ENCODE measurements at regions not wholly inside any gene's neighbourhood (a gene's known extent, or its start where the extent isn't known, plus 50 kb on each side); places are given as distances from the start of the nearest gene placed in this dataset.

GRCh38 chr2:209062210-209062609 lies 361.6 kb upstream of the MAP2 start:
- TF ChIP-seq, protein P1, sequence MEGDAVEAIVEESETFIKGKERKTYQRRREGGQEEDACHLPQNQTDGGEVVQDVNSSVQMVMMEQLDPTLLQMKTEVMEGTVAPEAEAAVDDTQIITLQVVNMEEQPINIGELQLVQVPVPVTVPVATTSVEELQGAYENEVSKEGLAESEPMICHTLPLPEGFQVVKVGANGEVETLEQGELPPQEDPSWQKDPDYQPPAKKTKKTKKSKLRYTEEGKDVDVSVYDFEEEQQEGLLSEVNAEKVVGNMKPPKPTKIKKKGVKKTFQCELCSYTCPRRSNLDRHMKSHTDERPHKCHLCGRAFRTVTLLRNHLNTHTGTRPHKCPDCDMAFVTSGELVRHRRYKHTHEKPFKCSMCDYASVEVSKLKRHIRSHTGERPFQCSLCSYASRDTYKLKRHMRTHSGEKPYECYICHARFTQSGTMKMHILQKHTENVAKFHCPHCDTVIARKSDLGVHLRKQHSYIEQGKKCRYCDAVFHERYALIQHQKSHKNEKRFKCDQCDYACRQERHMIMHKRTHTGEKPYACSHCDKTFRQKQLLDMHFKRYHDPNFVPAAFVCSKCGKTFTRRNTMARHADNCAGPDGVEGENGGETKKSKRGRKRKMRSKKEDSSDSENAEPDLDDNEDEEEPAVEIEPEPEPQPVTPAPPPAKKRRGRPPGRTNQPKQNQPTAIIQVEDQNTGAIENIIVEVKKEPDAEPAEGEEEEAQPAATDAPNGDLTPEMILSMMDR (conservative IDR thresholded peaks at IDR 0.05; ENCODE audit: low read depth, low read length) = no peak
- no peak for TF ChIP-seq EZH2 (IDR thresholded peaks at IDR 0.05; ENCODE audit: borderline replicate concordance, low read depth, low read length, poor library complexity, severe bottlenecking)
- intact Hi-C loops (cut with micrococcal nuclease; ENCODE audit: unreplicated experiment) = no loop called here
- POLR2A ChIA-PET (ENCODE audit: low non-redundant PET) = no interaction called here
- CTCF ChIA-PET = no interaction called here
- Histone ChIP-seq H3K27ac (ENCODE audit: low read depth, low read length, poor library complexity, severe bottlenecking) (no peak overlapping the region), H3K36me3 (ENCODE audit: insufficient read depth, low read length, poor library complexity, severe bottlenecking) (no peaks in the 10 kb centered on the region), H3K4me3 (ENCODE audit: low read depth, low read length, poor library complexity, severe bottlenecking) (no peak overlapping the region), H3K27me3 (replicated peaks; ENCODE audit: insufficient read depth, low read depth, low read length, poor library complexity) (peaks cover 4% of the 10 kb centered on the region), H3K9me3 (ENCODE audit: low read depth, low read length, poor library complexity, severe bottlenecking) (no peaks in the 10 kb centered on the region), H3K4me1 (ENCODE audit: insufficient read depth, low read length, poor library complexity, severe bottlenecking) (no peaks in the 10 kb centered on the region)
- no peak for DNase-seq (ENCODE audit: low spot score)
- no TSS peak for BruUV-seq (replicated peaks)

- H3K4me1 ChIP-seq (ENCODE audit: insufficient read depth, low read length, poor library complexity, severe bottlenecking) = no peaks in the 10 kb centered on the region
- H3K4me3 ChIP-seq (ENCODE audit: low read depth, low read length, poor library complexity, severe bottlenecking) = no peak overlapping the region
- BruUV-seq (replicated peaks) = no TSS peak
- ChIA-PET CTCF (no interaction called here), POLR2A (ENCODE audit: low non-redundant PET) (no interaction called here)
- H3K36me3 ChIP-seq (ENCODE audit: insufficient read depth, low read length, poor library complexity, severe bottlenecking) = no peaks in the 10 kb centered on the region
- no peak for DNase-seq (ENCODE audit: low spot score)
- no peaks in the 10 kb centered on the region for H3K9me3 ChIP-seq (ENCODE audit: low read depth, low read length, poor library complexity, severe bottlenecking)
- TF ChIP-seq, protein P1 (conservative IDR thresholded peaks at IDR 0.05; ENCODE audit: low read depth, low read length) = no peak
- no peak overlapping the region for H3K27ac ChIP-seq (ENCODE audit: low read depth, low read length, poor library complexity, severe bottlenecking)
- peaks cover 6% of the 10 kb centered on the region for H3K27me3 ChIP-seq (replicated peaks; ENCODE audit: insufficient read depth, low read depth, low read length, poor library complexity)
- intact Hi-C loops (cut with micrococcal nuclease; ENCODE audit: unreplicated experiment) = no loop called here
Observed at GRCh38 chr2:209070262-209070661, 353.6 kb upstream of the MAP2 start.

DNA sequence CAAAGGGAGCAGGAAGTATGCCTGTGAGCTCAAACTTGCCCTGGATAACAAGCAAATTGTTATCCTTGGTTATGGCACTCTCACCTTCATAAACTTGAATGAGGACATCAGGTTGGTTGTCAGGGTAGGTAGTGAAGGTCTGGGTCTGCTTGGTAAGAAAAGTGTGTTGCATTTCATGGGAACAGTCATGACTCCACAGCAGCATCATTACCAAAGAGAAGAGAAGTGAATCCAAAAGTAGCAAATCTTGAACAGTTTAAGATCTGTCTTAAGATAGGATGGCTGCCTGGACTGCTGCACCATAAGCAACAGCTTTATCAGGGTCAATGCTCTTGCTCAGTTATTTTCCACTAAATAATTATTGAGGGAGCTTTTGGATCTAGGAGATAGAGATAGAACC lies 350.7 kb upstream of the MAP2 start:
- Histone ChIP-seq H3K9me3 (ENCODE audit: low read depth, low read length, poor library complexity, severe bottlenecking) (no peaks in the 10 kb centered on the region), H3K27ac (ENCODE audit: low read depth, low read length, poor library complexity, severe bottlenecking) (no peak overlapping the region), H3K27me3 (replicated peaks; ENCODE audit: insufficient read depth, low read depth, low read length, poor library complexity) (peaks cover 6% of the 10 kb centered on the region), H3K4me1 (ENCODE audit: insufficient read depth, low read length, poor library complexity, severe bottlenecking) (no peaks in the 10 kb centered on the region), H3K36me3 (ENCODE audit: insufficient read depth, low read length, poor library complexity, severe bottlenecking) (no peaks in the 10 kb centered on the region), H3K4me3 (ENCODE audit: low read depth, low read length, poor library complexity, severe bottlenecking) (no peak overlapping the region)
- ChIA-PET CTCF (no interaction called here), POLR2A (ENCODE audit: low non-redundant PET) (no interaction called here)
- TF ChIP-seq, protein P1 (conservative IDR thresholded peaks at IDR 0.05; ENCODE audit: low read depth, low read length) = no peak
- no peak for TF ChIP-seq EZH2 (IDR thresholded peaks at IDR 0.05; ENCODE audit: borderline replicate concordance, low read depth, low read length, poor library complexity, severe bottlenecking)
- no peak for DNase-seq (ENCODE audit: low spot score)
- intact Hi-C loops (cut with micrococcal nuclease; ENCODE audit: unreplicated experiment) = no loop called here
- BruUV-seq (replicated peaks) = no TSS peak

Measured in A673 (cell line).